PC-3 (cell line): ENCODE measurements at regions not wholly inside any gene's neighbourhood (a gene's known extent, or its start where the extent isn't known, plus 50 kb on each side); places are given as distances from the start of the nearest gene placed in this dataset.

Source experiments
- ATAC-seq: fragments of 200-7000 bp; cut with Tn5 transposase; 2 replicates; pipeline ENCODE4 v1.9.1; 2020; ENCODE audit warnings: mild to moderate bottlenecking, moderate library complexity
- BruUV-seq: library from RNA; stranded (reverse); fragments of 400-500 nt; replicated peaks from 2 replicates; lab custom pipeline; 2021; lab: Mats Ljungman, UMichigan
- CTCF ChIA-PET: fragments of 300-600 bp; sonication (Branson Sonifier 250); formaldehyde crosslinking; loops from one replicate; lab custom pipeline; 2022; ENCODE audit warnings: antibody characterized with exemption; lab: Charles Lee
- POLR2A ChIA-PET: fragments of 300-600 bp; sonication (Branson Sonifier 250); formaldehyde crosslinking; loops from one replicate; lab custom pipeline; 2022; ENCODE audit warnings: antibody characterized with exemption; ENCODE audit not compliant: unreplicated experiment; lab: Charles Lee
- DNase-seq: peaks from one replicate; pipeline ENCODE4 v3.0.0-alpha.2; 2015
- H2AFZ ChIP-seq: fragments of 300-600 bp; sonication (generic); 2 replicates; pipeline ENCODE4 v1.6.0; 2016; ENCODE audit warnings: antibody characterized with exemption, low read length
- H3F3A ChIP-seq: fragments of 300-600 bp; sonication (generic); one replicate; pipeline ENCODE4 v1.6.0; 2017; ENCODE audit warnings: antibody characterized with exemption, low read length, control low read depth, mild to moderate bottlenecking; ENCODE audit not compliant: unreplicated experiment
- H3K27ac ChIP-seq: fragments of 300-600 bp; sonication (generic); 2 replicates; pipeline ENCODE4 v1.5.1; 2016; ENCODE audit warnings: mild to moderate bottlenecking, low read length
- H3K27me3 ChIP-seq: fragments of 300-600 bp; sonication (generic); 2 replicates; pipeline ENCODE4 v1.6.1; 2016; ENCODE audit warnings: low read length, mixed read lengths
- H3K36me3 ChIP-seq: fragments of 300-600 bp; sonication (generic); 2 replicates; pipeline ENCODE4 v1.6.1; 2016; ENCODE audit warnings: low read depth, mixed run types, low read length, mixed read lengths
- H3K4me1 ChIP-seq: fragments of 300-600 bp; sonication (generic); 2 replicates; pipeline ENCODE4 v1.5.1; 2016; ENCODE audit warnings: low read length; ENCODE audit not compliant: insufficient read depth
- H3K4me2 ChIP-seq: fragments of 300-600 bp; sonication (generic); 2 replicates; pipeline ENCODE4 v1.6.0; 2016; ENCODE audit warnings: low read length
- H3K4me3 ChIP-seq: fragments of 300-600 bp; sonication (generic); 2 replicates; pipeline ENCODE4 v1.5.1; 2016; ENCODE audit warnings: mild to moderate bottlenecking, low read length, mixed read lengths
- H3K79me2 ChIP-seq: fragments of 300-600 bp; sonication (generic); 2 replicates; pipeline ENCODE4 v1.6.1; 2017; ENCODE audit warnings: low read length, mixed read lengths
- H3K9ac ChIP-seq: fragments of 300-600 bp; sonication (generic); 2 replicates; pipeline ENCODE4 v1.6.0; 2016; ENCODE audit warnings: mild to moderate bottlenecking, low read length
- H3K9me2 ChIP-seq: fragments of 300-600 bp; sonication (generic); replicated peaks from 2 replicates; pipeline ENCODE4 v1.6.1; 2016; ENCODE audit warnings: mixed run types, low read length, mixed read lengths
- H3K9me3 ChIP-seq: fragments of 300-600 bp; sonication (generic); 2 replicates; pipeline ENCODE4 v1.6.1; 2016; ENCODE audit warnings: low read length, mixed read lengths
- H4K20me1 ChIP-seq: fragments of 300-600 bp; sonication (generic); 2 replicates; pipeline ENCODE4 v1.6.1; 2016; ENCODE audit warnings: low read length, mixed read lengths
- EZH2 ChIP-seq: fragments of 300-600 bp; sonication (generic); IDR thresholded peaks from one replicate; pipeline ENCODE4 v1.6.1; 2017; ENCODE audit warnings: antibody characterized with exemption, mild to moderate bottlenecking, low read length; ENCODE audit not compliant: unreplicated experiment
- EZH2phosphoT487 ChIP-seq: fragments of 300-600 bp; sonication (generic); IDR thresholded peaks from 2 replicates; pipeline ENCODE4 v1.6.1; 2018; ENCODE audit warnings: mild to moderate bottlenecking, antibody characterized with exemption, low read length, borderline replicate concordance
- intact Hi-C: fragments of 100-400 bp; cut with micrococcal nuclease; formaldehyde crosslinking; loops from 2 replicates; pipeline ENCODE4 v1.9.0; 2023
- TF ChIP-seq, protein P1 (sequence below): fragments of 300-600 bp; sonication (generic); conservative IDR thresholded peaks from 2 replicates; pipeline ENCODE4 v1.5.1; 2017; ENCODE audit warnings: antibody characterized with exemption, low read depth, mild to moderate bottlenecking, low read length

DNA sequence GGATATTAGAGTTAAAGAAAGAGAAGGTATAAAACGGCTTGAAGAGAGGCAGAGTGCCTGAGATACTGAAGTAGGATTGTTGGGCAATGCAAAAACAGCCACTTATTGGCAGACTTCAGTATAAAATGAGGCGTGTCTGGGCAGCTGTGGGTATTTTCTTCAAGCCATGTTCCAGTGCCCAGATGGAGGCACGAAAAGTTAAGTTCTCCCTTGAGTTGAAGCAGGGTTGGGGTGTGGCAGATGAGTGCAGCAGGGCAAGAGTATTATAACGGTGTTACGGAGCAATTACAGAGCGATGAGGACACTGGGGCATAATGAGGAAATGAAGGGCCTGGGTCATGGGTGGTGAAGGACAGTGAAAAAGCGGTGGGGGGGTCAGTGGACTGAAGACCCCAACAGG is 73.7 kb upstream of the CREB3L1 start:
- Histone ChIP-seq H3K27ac (no peak overlapping the region), H3K79me2 (no peaks in the 10 kb centered on the region), H2AFZ (no peak overlapping the region), H3F3A (no peaks in the 10 kb centered on the region), H3K4me1 (peaks cover 2% of the 10 kb centered on the region; the same call in 1 of the 2 replicates), H3K9ac (no peak overlapping the region), H4K20me1 (no peaks in the 10 kb centered on the region), H3K27me3 (no peaks in the 10 kb centered on the region), H3K9me2 (no peaks in the 10 kb centered on the region), H3K36me3 (no peaks in the 10 kb centered on the region), H3K4me2 (no peak overlapping the region), H3K4me3 (no peak overlapping the region), H3K9me3 (no peaks in the 10 kb centered on the region)
- POLR2A ChIA-PET, result no interaction called here
- TF ChIP-seq EZH2 (no peak), EZH2phosphoT487 (no peak)
- TF ChIP-seq, protein P1, sequence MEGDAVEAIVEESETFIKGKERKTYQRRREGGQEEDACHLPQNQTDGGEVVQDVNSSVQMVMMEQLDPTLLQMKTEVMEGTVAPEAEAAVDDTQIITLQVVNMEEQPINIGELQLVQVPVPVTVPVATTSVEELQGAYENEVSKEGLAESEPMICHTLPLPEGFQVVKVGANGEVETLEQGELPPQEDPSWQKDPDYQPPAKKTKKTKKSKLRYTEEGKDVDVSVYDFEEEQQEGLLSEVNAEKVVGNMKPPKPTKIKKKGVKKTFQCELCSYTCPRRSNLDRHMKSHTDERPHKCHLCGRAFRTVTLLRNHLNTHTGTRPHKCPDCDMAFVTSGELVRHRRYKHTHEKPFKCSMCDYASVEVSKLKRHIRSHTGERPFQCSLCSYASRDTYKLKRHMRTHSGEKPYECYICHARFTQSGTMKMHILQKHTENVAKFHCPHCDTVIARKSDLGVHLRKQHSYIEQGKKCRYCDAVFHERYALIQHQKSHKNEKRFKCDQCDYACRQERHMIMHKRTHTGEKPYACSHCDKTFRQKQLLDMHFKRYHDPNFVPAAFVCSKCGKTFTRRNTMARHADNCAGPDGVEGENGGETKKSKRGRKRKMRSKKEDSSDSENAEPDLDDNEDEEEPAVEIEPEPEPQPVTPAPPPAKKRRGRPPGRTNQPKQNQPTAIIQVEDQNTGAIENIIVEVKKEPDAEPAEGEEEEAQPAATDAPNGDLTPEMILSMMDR, result no peak
- ATAC-seq, result no peak
- no TSS peak for BruUV-seq
- no peak for DNase-seq
- CTCF ChIA-PET, result no interaction called here
- intact Hi-C loops, result no loop called here

DNA sequence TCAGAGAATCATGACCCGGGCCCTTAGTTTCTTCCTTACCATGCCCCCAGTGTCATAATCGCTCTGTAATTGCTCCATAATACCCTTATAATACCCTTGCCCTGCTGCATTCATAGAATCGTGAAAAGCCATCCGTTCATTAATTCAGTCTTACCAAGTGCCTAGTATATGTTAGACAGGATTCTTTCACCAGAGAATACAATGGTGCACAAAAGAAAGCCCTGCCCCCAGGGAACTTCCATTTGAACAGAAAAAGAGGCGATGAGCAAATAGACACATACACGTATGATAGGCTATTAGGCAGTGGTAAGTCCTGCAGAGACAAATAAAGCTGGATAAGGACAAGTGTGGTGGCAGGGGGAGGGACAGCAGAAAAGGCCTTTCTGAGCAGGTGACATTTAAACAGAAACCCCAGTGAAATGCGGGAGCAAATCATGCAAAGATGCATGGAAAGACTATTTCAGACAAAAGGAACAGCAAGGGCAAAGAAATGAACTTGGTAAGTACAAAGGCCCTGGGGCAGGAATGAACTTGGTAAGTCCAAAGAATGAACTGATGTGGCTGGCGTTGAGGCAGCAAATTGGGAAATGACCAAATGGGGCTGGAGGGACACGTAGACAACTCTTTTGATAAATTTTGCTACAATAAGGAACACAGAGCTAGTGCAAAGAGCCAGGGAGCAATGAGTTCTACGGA is 74.6 kb upstream of the CREB3L1 start:
- intact Hi-C loops, result no loop called here
- Histone ChIP-seq H2AFZ (no peak overlapping the region), H3K27ac (no peak overlapping the region), H3K9me2 (no peaks in the 10 kb centered on the region), H3F3A (no peaks in the 10 kb centered on the region), H4K20me1 (no peaks in the 10 kb centered on the region), H3K79me2 (no peaks in the 10 kb centered on the region), H3K4me2 (no peak overlapping the region), H3K36me3 (no peaks in the 10 kb centered on the region), H3K9ac (no peak overlapping the region), H3K4me1 (peaks cover 2% of the 10 kb centered on the region; the same call in 1 of the 2 replicates), H3K4me3 (no peak overlapping the region), H3K9me3 (no peaks in the 10 kb centered on the region), H3K27me3 (no peaks in the 10 kb centered on the region)
- ATAC-seq (no peak), DNase-seq (no peak)
- ChIA-PET CTCF (no interaction called here), POLR2A (no interaction called here)
- no TSS peak for BruUV-seq
- TF ChIP-seq EZH2 (no peak), EZH2phosphoT487 (no peak)
- TF ChIP-seq, protein P1, result no peak

DNA sequence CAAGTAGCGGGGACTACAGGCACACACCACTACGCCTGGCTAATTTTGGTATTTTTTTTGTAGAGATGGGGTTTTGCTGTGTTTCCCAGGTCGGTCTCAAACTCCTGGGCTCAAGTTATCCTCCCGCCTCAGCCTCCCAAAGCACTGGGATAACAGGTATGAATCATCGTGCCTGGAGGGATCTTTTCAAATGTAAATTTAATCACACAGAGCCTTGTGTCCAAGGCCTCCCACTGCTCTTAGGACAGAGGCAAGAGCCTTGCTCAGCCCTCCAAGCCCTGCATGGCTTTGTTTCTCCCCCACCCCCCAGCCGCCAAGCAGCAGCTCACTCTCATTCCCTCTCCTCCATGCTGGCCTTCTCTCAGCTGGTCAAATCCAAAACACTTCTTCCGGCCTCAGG is 75.3 kb upstream of the CREB3L1 start:
- CTCF ChIA-PET, result no interaction called here
- peak; percentile 47 for DNase-seq

More for the DNA sequence above, 75.3 kb upstream of the CREB3L1 start:
- H3K27me3 ChIP-seq, result no peaks in the 10 kb centered on the region
- no peak overlapping the region for H3K4me2 ChIP-seq
- H4K20me1 ChIP-seq, result no peaks in the 10 kb centered on the region
- H3K9ac ChIP-seq, result no peak overlapping the region
- peaks cover 2% of the 10 kb centered on the region; the same call in 1 of the 2 replicates for H3K4me1 ChIP-seq
- intact Hi-C loops, result no loop called here
- no peaks in the 10 kb centered on the region for H3K36me3 ChIP-seq
- BruUV-seq, result no TSS peak
- no peaks in the 10 kb centered on the region for H3K9me2 ChIP-seq
- POLR2A ChIA-PET, result no interaction called here
- H3F3A ChIP-seq, result no peaks in the 10 kb centered on the region
- no peaks in the 10 kb centered on the region for H3K79me2 ChIP-seq
- no peak overlapping the region for H3K4me3 ChIP-seq
- peak; percentile 63; the same call in 1 of the 2 replicates for ATAC-seq
- TF ChIP-seq EZH2 (no peak), EZH2phosphoT487 (no peak)
- TF ChIP-seq, protein P1, result no peak
- H2AFZ ChIP-seq, result no peak overlapping the region
- H3K27ac ChIP-seq, result no peak overlapping the region
- no peaks in the 10 kb centered on the region for H3K9me3 ChIP-seq
